ENCODE measurements at regions not wholly inside any gene's neighbourhood (a gene's known extent, or its start where the extent isn't known, plus 50 kb on each side); places are given as distances from the start of the nearest gene placed in this dataset.

GRCh38 chr1:71311376-71311775 lies 230.5 kb upstream of the ZRANB2 start:
- TF ChIP-seq CTCF (IDR thresholded peaks at IDR 0.05; ENCODE audit: low read depth, low read length, poor library complexity, severe bottlenecking) (no peak), EZH2phosphoT487 (IDR thresholded peaks at IDR 0.05; ENCODE audit: borderline replicate concordance, low read length) (no peak)
